HT-29 (cell line): ENCODE measurements at regions not wholly inside any gene's neighbourhood (a gene's known extent, or its start where the extent isn't known, plus 50 kb on each side); places are given as distances from the start of the nearest gene placed in this dataset.
"Not testable (repeated sequence)": the region's sequence is repeated elsewhere in the genome, so short reads cannot be mapped to it uniquely, and the experiment has no call there.

ENCODE experiments used
- DNase-seq: peaks from one replicate; pipeline ENCODE4 v3.0.0-alpha.2; 2015; ENCODE audit warnings: low spot score

GRCh38 chr6:167708501-167709094 is 118.1 kb upstream of the AFDN start:
- DNase-seq, result no peak

GRCh38 chr6:167709196-167709595 is 117.5 kb upstream of the AFDN start:
- no peak for DNase-seq

DNA sequence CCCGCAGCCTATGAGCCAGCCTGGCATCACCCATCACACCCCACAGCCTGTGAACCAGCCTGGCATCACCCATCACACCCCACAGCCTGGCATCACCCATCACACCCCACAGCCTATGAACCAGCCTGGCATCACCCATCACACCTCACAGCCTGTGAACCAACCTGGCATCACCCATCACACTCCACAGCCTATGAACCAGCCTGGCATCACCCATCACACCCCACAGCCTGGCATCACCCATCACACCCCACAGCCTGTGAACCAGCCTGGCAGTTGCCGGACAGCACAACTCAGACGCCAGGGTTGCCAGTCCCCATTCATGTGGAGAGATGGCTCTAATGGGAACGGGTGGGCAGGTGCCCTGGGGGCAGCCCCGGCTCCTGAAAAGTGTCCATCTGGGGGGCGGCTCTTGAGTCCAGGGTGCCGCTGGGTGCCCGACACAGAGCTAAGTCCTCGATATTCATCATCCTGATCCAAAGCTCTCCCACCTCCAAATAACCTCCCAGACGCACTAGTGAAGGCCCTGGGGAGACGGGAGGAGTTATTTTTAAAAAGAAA is 116.9 kb upstream of the AFDN start:
- not testable (repeated sequence) for DNase-seq

DNA sequence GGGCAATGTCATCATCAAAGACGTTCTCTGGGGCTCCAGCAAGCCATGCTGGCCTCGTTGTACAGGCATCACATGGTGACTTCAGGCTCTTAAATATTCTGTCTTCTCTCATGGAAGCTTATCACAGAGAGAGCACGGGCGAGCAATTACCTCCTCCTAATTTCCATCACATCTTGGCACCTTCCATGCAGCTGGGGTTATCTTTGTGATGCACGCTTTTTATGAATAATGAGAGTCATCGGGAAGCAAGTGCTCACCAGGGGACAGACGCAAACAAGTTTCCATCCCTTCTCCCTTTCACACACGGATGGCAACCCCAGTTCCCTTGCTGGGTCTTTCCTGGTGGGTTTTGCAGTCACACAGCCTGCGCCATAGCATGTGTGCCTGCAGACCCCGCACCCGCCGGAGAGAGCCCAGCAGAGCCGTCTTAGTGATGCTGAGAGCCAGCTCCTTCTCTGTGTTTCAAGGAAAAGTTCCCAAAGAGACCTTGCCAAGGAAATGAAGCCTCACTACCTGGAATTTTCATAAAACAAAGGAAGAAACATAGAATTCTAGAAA is 116.3 kb upstream of the AFDN start:
- DNase-seq, result no peak

GRCh38 chr6:167711211-167711610 is 115.5 kb upstream of the AFDN start:
- DNase-seq, result no peak

- DNase-seq, result no peak
These were observed 114.7 kb upstream of the AFDN start for GRCh38 chr6:167711768-167712730.

GRCh38 chr6:167712731-167713475 is 113.8 kb upstream of the AFDN start:
- no peak for DNase-seq

GRCh38 chr6:167714152-167714551 is 112.6 kb upstream of the AFDN start:
- no peak for DNase-seq

- DNase-seq, result no peak
These were observed 109.3 kb upstream of the AFDN start for GRCh38 chr6:167717455-167717854.

GRCh38 chr6:167717867-167718266 is 108.8 kb upstream of the AFDN start:
- DNase-seq, result no peak

GRCh38 chr6:167719920-167720319 is 106.8 kb upstream of the AFDN start:
- no peak for DNase-seq

- DNase-seq, result no peak
These were observed 106.0 kb upstream of the AFDN start for GRCh38 chr6:167720456-167721285.

DNA sequence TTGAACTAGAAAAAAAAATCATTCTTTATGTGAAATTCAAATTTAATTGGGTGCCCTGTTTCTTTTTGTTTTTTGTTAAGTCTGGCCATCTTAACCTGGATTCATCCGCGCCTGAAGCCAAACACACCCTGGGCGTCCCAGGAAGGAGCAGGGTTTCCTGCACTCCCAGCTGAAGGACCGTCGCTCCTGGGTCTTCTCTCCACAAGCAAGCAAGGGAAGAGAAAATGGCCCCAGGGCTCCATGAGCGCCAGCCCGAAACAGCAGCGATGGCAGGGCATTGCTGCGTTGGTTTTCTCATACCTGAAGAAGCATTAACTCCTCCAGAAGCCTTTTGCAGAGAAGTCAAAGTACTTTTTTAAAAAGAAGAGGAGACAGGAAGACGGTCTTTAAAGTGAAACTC is 105.4 kb upstream of the AFDN start:
- DNase-seq, result no peak

DNA sequence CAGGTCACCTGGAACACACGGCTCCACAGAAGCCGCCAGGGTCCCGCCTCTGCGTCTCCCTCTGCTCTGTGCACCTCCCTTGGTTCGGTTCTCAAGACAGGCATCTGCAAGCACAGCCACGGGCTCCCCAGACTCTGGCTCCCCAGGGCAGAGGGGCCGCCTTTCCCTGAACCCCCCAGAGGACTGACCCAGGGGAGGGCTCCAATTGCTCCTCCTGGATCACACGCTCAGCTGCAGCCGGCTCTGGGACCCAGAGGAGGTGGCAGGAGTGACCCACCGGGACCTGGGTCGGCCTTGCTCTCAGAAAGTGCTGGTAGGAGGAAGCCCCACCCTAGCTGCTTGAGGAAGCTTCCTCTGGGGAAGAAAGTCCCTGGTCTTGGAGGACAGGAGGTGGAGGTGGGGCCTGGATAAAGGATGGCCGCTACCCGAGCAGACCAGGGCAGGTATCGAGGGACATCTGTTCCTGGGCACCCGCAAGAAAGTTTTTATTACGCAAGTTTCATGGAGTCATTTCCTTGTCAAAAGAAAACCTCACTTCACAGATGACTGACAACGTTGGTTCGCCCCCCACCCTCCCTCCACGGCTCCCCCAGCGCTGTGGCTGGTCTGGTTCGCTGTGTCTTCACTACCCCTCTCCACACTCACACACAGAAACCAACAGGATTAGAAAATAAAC is 103.9 kb upstream of the AFDN start:
- no peak for DNase-seq

DNA sequence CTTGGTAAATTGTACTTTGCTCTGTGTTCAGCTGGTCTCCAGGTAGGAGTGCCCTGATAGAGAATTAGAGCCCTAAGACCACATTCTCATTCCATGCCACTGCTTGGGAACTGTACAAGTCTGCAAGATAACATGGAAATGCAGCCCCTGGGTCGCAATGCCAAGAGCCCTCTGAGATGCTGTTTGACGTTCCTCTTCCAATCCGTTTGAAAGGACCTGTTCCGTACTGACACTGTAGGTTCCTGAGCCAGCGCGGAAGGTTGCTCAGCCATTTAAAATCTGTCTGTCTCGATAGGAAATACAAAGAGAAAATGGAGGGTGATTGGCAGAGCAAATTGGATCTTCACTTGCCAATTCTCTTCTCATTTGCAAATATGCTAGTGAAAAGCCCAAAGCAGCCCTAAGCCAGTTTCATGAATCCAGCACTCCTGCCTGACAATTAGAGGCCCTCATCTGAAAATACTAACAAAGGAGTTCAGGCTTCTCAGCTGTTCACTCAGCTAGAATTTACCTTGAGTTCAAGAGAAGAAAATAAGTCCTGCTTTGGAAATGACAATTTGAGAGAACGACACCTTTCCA is 100.6 kb upstream of the AFDN start:
- no peak for DNase-seq

DNA sequence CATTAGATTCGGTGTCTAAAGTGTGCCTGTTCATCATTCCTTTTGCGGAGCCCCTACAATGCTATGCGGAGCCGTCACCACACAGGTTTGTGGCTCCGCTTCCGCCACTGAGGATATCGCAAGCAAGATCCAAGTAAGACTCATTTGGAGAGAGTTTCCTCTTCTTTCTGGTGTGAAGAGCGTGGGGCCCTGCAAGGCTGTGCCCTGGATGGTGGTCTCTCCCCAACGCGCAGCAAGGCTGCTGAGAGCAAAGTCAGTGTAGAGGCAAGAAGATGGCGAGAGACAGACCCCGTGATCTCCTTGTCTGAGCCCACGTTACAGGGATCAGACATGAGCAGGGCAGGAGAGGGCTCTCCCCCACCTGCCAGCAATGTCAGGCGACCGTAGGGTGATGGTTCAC is 96.3 kb upstream of the AFDN start:
- no peak for DNase-seq

GRCh38 chr6:167731216-167731615 is 95.5 kb upstream of the AFDN start:
- DNase-seq, result no peak

DNA sequence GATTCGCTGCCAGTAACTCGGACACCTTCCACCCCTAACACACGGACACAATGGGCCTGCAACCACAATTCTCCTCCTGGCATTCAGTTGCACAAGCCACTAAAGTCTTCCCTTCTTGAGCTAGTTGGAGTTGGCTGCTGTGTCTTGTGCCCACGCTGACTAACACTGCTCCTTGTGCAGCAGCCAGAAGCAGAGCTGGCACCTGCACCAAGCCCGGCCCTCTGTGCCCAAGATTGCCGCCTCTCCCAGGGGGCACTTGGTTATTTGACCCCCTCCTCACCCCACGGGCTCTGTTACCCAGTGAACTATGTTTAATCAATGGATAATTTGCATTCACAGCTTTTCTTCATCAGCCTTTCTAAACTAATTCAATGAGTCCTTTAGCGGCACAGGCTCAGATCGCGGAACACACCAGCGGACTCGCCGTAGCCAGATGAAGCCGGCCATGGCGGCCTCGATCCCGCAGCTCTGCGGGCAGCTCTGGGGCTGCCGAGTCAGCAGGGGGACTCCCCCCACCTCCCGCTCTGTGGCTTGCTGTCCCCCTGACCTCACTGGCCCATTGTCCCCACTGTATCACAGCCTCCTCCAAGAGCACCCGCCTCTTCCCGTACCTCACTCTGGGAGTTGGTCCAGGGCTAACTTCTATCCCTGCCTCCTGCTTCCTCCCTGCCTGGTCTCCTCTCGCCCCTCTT is 94.8 kb upstream of the AFDN start:
- DNase-seq, result no peak
